Smooth muscle cell of the brain vasculature (primary cell): ENCODE measurements at regions not wholly inside any gene's neighbourhood (a gene's known extent, or its start where the extent isn't known, plus 50 kb on each side); places are given as distances from the start of the nearest gene placed in this dataset.

Experiments used
- DNase-seq: peaks from one replicate; pipeline ENCODE4 v3.0.0-alpha.2; 2012; ENCODE audit warnings: low read depth, low spot score

- no peak for DNase-seq
Measured at GRCh38 chr15:94100863-94101262, 130.5 kb upstream of the MCTP2 start.

GRCh38 chr15:94099574-94099960 is 131.8 kb upstream of the MCTP2 start:
- DNase-seq: no peak

- DNase-seq: no peak
Measured at GRCh38 chr15:94098921-94099573, 132.3 kb upstream of the MCTP2 start.

- DNase-seq: no peak
Measured at GRCh38 chr15:94097552-94097951, 133.8 kb upstream of the MCTP2 start.

- DNase-seq: no peak
Measured at GRCh38 chr15:94094310-94094709, 137.1 kb upstream of the MCTP2 start.

GRCh38 chr15:94086341-94086740 is 145.0 kb upstream of the MCTP2 start:
- no peak for DNase-seq

GRCh38 chr15:94083467-94084052 is 147.8 kb upstream of the MCTP2 start:
- DNase-seq: peak; percentile 78

GRCh38 chr15:94081829-94082228 is 149.5 kb upstream of the MCTP2 start:
- DNase-seq: no peak

GRCh38 chr15:94080989-94081605 is 150.3 kb upstream of the MCTP2 start:
- DNase-seq: no peak

GRCh38 chr15:94080416-94080815 is 150.9 kb upstream of the MCTP2 start:
- DNase-seq: no peak

GRCh38 chr15:94079968-94080367 is 151.4 kb upstream of the MCTP2 start:
- DNase-seq: no peak

GRCh38 chr15:94079459-94079858 is 151.9 kb upstream of the MCTP2 start:
- DNase-seq: no peak

GRCh38 chr15:94077938-94078337 is 153.4 kb upstream of the MCTP2 start:
- DNase-seq: no peak

GRCh38 chr15:94075349-94075748 is 156.0 kb upstream of the MCTP2 start:
- no peak for DNase-seq

GRCh38 chr15:94070356-94071295 is 160.7 kb upstream of the MCTP2 start:
- no peak for DNase-seq

GRCh38 chr15:94069844-94070243 is 161.5 kb upstream of the MCTP2 start:
- no peak for DNase-seq

GRCh38 chr15:94066811-94067210 is 164.6 kb upstream of the MCTP2 start:
- DNase-seq: no peak

- DNase-seq: no peak
Measured at GRCh38 chr15:94066046-94066445, 165.3 kb upstream of the MCTP2 start.

- DNase-seq: no peak
Measured at GRCh38 chr15:94064676-94065313, 166.6 kb upstream of the MCTP2 start.

- no peak for DNase-seq
Measured at GRCh38 chr15:94061041-94061440, 170.3 kb upstream of the MCTP2 start.

GRCh38 chr15:94059013-94059587 is 172.3 kb upstream of the MCTP2 start:
- no peak for DNase-seq
